HG03097 (cell line): ENCODE measurements at regions not wholly inside any gene's neighbourhood (a gene's known extent, or its start where the extent isn't known, plus 50 kb on each side); places are given as distances from the start of the nearest gene placed in this dataset.
"Not testable (repeated sequence)": the region's sequence is repeated elsewhere in the genome, so short reads cannot be mapped to it uniquely, and the experiment has no call there.

Source experiments
- ATAC-seq: cut with Tn5 transposase; IDR thresholded peaks from one replicate; pipeline ENCODE4 v1.9.1; 2021; ENCODE audit not compliant: unreplicated experiment, low FRiP score

DNA sequence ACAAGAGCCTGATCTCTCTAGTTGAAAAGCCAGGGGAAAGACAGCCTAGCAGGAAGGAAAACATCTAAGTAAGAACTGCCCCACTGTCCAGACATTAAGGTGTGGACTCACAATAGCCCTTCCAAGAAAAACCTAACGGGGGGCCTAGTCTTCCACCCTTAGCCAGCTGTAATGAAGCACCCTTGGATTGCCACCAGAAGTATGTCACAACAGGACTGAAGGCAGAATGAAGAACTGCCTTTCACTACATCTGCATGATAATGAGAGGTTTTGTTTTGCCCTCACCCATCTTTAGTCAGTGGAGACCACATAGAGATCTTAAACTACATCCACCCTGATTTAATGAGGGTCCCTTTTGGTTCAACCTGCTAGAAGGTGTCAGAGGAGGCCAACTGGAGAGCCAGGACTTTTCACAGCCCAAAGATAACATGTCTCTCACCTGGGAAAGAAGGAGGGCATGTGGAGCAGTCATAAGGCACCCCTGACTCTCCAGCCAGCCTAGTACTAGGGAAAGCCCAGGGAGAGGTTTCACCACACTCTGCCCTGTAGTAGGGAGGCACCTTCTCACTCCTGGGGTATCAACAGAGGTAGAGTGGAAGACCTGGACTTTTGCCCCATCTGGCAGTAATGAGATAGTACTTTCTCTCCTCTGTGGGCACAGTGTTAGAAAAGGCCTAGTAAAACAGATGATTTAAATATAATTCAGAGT is 1017.4 kb upstream of the MANEA start:
- no peak for ATAC-seq

DNA sequence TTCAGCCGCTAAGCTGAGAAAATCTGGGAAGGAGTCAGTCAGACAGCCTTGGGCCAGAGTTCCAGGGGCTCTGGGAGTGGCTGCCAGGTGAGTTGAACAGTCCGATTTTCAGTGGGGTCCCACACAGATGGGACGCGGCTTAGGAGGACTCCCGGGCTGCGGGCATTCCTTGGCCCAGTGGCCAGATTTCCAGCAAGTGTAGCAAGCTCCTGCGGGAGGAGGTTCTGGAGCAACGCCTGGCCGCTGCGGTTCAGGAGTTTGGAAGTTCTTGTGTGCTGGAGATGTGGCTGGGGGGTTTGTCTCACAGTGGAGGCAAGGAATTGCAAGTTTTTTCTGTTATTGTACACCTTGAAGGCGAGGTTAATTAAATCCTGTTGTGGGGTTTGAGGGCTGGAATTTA is 1020.1 kb upstream of the MANEA start:
- ATAC-seq = not testable (repeated sequence)

DNA sequence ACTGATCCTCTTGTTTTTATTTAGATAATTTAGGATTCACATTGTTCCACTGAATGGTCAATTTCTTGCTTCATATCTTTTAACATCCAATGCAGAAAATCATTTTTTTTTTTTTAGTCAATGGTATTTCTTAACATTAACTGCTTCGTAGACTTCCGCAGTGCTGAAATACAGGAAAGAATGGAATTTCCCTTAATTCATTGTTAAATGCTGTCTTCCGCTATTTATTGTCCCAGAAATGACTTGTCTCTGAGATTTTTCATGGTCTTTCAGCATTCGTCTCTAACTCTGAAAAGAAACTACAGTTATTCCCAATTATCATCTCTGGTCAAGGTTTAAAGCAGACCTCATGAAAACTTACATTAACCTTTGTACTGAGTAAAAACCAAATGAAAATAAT is 1029.1 kb upstream of the MANEA start:
- no peak for ATAC-seq

DNA sequence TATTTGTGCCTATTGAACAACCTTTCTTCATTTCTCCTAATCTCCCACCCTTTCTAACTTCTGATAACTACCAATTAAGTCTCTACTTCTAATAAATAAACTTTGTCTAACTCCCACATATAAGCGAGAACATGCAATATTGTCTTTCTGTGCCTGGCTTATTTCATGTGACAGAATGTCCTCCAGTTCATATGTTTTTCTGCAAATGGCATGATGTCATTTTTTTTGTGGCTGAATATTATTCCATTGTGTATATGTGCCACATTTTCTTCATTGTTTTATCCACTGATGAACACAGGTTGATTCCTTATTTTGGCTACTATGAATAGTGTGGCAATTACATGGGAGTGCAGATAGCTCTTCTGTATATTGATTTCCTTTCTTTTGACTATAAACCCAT is 1041.5 kb upstream of the MANEA start:
- no peak for ATAC-seq

DNA sequence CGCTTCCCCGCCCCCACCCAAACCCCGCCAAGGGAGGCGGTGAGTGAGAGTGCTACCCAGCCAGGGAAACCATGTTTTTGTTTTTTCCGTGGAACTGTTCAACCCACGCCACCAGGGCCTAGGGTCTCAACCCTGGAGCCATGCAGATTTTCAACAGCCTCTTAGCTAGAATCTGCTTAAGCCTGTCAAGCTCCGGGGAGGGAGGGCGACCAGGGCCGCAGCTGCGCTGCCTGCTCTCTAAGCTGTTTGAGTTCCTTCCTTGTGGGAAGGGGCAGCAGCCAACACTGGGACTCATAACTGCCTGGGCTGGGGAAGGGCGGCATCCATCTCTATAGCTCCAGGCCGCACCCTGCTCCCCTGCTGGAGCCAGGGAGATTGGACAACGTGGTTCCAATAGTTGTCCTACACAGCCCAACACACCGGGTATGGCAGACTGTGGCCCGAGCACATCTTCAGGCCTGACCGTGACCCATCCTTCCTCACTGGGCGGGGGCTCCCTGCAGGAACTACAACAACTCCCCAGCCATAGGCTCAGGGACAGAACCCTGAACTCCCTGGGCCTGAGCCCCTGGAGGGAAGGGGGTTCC is 1065.7 kb upstream of the MANEA start:
- ATAC-seq = no peak

DNA sequence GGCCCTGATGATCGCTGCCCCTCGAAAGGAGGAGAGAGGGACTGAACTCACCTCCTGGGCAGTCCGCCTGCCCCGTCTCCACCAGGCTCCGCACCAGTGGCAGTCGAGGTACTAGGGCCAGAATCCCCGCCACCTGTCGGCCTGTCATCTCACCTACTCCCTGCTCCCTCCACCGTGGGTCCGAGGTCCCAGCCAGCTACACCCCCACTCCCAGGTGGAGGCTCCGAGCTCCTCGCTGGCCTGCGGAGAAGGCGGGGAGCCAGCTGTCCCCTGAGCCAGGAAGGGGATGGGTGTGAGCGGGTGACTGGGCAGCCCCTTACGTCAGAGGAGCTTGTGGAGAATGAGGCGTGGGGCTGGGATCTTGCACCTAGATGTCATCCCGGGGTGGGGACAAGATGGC is 1066.5 kb upstream of the MANEA start:
- no peak for ATAC-seq

DNA sequence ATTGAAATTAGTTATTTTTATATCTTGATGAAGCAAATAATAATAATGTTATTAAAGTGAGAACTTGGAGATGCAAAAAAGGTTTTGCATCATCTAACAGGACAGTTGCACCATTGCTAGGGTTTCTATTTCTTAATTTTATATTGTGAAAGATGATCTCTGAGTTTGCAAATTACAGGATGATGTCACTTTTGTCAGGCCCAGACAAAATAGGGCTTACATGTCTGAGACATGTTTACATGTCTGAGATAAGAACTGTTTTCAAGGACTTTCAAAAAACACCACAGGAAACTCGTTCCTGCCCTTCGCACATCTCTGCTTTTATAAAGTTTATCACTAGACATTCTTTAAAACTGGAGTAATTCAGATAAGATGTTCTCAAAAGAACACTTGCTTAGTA is 1075.8 kb upstream of the MANEA start:
- no peak for ATAC-seq

DNA sequence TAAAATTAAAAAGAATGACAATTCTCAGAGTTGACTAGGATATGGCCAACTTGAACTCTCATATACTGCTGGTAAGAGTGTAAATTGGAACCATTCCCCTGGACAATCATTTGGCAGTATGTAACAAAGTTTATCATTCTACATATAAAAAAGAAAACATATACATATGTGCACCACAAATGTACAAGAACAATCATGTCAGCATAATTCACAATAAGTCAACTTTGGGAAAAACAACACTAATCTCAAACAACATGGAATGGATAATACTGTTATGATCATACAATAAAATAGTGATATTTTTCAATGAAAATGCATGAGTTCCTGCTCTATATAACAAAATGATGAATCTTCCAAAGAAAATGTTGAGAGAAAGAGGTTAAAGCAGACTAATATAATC is 1078.7 kb upstream of the EPHA7 start:
- ATAC-seq = no peak

DNA sequence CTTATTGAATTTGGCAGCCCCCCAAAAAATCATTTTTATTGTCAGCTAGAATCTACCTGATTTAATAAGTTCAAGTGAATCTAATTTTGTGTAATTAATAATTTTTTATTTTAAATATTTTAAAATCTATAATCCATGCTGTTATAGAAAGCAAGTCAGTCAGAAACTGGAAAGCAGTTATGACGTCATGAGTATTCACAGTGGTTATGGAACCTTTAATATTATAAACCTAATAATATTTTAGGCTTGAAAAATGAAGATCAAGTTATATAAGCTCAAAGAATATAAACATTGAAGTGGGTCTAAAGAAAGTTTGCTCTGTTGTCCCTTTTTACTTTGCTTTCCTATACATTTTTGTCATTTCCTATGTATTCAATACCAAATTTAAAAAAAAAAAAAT is 1075.1 kb upstream of the EPHA7 start:
- no peak for ATAC-seq

DNA sequence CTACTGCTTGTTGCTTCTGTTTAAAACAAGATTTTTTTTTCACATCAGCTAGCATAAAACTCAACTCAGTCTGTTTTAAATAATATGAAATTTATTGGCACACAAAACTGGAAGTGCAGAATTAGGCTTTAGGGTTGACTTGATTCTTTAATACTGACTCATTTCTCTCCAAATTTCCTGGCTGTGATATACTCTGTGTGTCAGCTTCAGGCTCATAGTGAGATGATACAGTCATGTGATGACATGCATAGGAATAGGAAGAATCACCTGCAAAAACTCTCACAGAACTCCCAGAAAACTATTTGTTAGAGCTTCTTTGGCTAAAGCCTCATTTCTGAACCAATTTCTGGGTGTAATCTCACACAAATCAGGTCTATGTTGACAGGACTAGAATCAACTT is 1068.0 kb upstream of the EPHA7 start:
- ATAC-seq = no peak

DNA sequence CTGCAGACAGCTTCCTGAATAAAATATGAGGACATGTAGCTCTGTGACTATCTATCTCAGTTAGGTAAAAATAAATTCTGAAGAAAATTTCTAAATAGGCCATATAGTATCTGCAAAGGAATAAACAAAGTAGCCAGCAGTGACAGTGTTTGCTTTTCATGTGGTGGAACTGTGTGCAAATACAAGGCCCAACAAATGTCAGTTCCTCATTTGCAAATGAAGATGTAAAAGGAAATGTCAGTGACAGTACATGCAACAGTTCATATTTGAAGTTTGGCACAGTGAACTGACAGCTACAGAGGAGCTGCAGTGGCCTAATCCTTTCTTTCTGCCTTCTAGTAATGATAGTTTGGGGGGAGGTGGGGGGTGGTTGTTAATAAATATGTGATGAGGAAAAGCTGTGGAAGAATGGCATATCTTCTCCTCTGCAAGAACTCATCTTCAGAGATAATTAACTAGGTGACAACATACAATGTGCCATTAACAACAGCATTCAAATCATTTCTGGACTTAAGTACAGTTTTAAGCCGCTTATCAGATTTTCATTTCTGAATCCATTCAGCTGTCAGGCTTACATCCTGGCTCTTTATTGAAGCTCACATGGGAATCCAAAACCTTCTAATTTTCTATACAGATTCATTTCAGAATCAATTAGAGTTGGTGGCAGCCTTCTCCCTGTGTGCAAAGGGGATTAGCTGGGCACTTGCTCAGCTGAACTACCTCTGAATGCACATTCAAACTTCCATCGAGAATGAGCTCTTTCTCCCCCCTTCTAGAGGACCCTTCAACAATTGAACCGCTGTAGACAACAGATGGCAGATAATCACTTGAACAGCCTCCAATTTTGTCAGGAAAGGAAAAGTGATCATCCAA is 1059.0 kb upstream of the EPHA7 start:
- no peak for ATAC-seq

DNA sequence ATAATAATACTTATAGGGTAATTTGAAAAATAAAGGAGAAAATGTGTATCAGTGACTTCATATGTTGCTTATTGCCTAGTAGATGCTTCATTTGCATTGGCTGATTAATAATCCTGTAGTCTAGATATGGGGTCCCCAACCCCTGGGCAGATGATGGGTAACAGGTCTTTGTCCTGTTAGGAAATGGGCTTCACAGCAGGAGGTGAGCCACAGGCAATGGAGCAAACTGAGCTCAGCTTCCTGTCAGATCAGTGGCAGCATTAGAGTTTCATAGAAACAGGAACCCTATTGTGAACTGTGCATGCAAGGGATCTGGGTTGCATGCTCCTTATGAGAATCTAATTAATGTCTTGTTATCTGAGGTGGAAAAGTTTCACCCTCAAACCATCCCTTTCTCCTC is 1049.5 kb upstream of the EPHA7 start:
- ATAC-seq = no peak

DNA sequence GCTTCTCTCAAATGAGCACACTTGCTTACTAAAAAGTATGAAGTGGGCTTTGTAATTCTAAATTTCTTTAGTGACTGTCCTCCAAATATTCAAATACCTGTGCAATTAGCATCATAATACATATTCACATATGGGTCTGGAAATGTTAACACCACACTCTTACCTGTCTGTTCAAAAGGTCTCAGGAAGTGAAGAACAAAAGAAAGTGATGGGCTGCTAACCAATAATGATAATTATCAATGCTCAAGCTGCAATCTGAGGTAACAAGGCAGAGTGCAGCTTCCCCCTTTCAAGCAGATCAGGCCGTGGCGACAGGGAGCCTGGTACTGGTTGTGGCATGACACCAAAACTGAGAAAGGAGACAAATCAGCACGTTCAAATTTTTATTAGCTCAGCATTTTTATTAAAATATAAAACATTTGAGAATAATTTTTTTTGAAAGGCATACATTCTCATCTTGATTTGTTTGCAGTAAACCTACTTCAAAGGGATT is 1044.7 kb upstream of the EPHA7 start:
- no peak for ATAC-seq

DNA sequence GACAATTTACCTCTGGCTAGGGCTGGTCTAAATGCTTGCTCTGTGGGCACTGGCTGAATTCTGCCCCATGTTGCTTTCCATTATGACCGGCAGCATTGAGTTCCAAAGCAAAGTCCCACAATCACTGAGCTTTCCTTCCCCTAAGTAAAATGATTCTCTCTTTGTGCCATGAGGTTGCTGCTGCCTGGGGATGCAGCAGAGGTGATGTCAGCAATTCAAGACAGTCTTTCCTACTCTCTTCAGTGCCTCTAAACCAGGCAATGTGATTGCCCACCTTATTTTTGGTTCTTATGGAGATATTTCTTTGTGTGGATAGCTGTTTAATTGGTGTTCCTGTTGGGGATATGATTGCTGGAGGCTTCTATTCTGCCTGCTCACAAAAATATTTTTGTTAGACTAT is 1043.9 kb upstream of the EPHA7 start:
- ATAC-seq = no peak

DNA sequence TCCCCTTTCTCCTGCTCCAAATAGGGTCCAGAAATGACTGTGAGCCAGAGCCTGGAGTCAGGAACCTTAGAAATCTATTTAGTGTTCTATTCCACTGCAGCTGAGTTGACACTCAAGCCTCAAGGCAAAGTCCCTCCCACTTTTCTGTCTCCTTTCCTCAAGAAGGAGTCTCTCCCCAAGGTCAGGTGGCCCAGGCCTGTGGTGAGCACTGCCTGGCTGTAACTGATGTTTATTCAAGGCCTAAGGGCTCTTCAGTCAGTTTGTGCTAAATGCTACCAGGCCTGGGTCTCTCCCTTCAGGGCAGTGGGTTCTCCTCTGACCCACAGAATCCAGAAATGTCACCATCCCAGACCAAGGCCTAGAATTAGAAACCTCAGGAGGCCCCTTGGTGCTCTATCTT is 1042.9 kb upstream of the EPHA7 start:
- no peak for ATAC-seq

DNA sequence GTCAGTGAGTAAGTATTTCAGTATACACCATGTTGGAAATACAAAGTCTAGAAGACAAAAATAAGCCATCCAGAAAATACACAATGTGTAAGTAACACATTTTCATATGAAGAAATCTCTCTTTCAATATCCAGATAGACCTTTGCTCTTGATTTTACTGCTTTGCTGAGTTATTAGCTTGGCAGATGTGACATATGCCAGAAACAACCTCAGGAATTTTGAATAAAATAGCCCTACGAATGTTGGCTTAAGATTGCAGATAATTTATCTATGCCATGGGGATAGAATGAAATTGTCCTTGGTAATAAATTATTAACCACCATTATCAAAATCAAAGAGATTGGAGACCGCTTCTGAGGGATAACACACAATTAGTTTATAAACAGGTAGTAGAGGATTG is 1036.9 kb upstream of the EPHA7 start:
- ATAC-seq = no peak

DNA sequence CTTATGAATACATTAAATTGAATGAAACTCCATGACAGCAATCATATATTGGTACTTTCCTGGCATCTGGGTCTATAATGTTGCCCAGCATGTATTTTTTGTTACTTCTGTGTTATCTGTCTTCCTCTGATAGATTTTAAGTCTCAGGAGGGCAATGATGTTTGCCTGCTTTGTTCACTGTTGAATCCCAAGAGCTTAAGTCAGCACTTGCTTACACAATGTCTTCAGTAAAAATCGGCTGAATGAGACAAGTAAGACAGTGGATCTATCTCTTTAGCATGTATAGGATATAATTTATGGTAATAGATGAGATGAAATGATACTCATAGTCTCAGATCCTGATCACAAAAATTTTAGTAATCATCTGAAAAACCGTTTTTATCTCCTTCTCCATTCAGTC is 1034.9 kb upstream of the EPHA7 start:
- no peak for ATAC-seq

DNA sequence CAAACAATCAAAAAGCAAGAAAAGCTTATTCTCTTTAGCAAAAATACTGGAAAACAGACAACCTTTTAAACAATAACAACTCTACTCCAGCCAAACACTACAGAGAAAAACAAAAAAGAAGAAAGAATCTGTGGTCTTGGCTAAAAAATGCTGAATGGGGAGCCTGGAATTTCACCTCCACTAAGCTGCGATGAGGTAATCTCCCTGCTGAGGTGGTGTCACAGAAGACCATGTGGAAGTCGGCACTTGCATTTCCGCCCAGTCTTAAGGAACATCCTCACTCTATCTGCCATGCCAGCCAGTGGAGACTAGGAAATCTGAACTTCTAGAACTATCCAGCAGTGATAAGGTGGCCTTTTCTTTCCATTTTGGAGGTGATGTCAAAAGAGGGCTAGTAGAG is 1026.8 kb upstream of the EPHA7 start:
- ATAC-seq = no peak

DNA sequence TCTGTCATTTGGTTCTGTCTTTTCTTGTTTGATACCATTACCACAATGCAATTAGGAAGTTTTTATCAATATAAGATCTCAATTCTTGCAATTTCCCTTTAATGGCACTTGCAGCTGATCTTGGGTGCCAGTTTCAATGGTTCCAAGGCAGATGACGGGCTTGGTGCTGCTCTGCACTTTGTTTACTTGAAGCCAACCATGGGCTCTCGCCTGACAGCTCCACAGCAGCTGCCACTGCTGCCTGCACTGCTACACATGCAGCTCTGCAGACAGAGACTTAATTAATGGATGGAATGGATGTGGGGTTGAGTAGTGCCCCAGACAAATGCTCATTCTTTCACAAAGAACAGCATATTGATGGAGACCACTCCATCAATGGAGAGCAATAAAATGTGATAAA is 1024.3 kb upstream of the EPHA7 start:
- ATAC-seq = no peak

DNA sequence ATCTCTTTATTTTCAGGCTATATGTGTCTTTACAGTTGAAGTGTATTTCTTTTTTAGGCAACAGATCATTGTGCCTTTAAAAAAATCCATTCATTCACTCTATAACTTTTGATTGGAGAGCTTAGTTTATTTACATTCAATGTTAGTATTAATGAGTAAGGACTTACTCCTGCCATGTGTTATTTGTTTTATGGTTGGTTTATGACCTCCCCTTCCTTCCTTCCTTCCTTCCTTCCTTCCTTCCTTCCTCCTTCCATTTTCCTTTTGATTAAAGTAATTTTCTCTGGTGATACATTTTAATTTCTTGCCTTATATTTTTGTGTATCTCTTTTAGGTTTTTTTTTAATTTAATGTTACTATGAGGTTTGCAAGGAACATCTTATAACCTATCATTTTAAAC is 1005.3 kb upstream of the EPHA7 start:
- no peak for ATAC-seq

DNA sequence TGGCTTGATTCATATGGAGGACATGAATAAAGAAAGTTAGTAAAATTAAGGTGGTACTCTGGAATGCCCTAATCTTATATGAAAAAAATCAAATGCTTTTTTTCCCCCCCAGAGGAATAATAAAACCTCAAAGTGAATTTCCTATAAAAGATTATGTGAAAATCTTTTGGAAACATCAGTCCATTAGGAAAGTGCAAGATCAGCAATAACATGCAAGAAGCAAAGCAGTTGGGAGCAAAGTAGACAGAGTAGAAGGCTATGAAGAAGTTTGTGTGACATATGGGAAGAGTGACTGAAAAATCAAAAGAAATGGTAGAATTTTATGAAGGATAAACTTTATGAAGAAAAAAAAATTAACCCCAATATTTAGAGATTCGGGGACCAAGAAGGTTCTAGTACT is 998.0 kb upstream of the EPHA7 start:
- ATAC-seq = no peak

DNA sequence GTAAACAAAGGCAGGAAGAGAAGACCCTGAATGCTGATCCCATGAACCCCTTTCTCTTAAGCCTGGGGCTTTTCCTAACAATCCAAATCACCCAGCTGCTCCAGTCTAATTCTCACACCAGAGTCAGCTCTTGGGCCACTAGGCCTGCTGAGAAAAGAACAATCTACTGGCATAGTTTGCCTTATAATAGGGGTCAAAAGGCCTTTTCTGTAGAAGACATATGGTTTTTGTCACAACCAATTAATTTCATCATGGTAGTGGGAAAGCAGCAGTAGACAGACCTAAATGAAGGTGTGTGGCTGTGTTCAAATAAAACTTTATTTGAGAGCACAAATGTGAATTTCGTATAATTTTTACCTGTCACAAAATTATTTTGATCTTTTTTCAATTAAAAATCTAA is 994.7 kb upstream of the EPHA7 start:
- no peak for ATAC-seq
